ENCODE measurements at regions not wholly inside any gene's neighbourhood (a gene's known extent, or its start where the extent isn't known, plus 50 kb on each side); places are given as distances from the start of the nearest gene placed in this dataset.
"Not testable (repeated sequence)": the region's sequence is repeated elsewhere in the genome, so short reads cannot be mapped to it uniquely, and the experiment has no call there.

DNA sequence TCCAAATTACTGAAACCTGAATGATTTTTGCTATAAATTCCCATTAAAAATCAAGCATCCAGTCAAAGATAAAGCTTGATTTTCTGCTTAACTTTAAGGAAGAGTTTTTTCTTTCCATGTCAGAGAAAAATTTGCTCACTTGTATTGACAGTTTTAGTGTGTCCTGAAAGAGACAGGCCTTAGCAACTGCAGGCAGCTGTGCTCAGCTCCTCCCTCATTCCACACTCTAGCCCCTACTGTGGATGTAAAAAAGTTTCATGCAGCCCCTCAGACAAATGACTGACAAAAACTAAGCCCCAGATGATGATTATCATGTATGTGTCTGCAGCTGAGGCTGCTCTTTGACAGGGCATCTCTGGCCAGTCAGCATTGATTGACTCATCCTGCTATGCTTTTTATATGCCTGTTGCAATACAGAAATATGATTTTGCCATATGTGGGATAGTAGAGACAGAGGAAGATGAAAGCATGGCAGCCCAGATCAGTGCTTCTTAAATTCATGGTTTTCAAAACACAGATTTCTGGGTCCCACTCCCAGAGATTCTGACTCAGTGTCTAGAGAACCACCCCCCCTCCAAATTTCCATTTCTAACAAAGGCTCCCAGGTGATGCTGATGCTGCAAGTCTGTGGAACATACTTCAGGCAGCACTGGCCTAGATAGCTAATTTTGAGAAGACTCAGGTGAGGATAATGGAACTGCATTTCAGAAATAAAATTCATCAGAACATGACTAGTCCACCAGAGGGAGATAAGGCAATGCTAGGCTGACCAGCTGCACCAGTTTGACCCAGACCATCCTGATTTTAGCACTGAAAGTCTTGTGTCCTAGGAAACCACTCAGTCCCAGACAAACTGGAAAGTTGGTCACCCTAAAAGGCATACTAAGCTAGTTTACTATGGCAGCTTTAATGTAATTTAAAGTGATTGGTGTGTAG is 298.7 kb upstream of the KCNN2 start:
- no peak for DNase-seq
- intact Hi-C loops (cut with DNase I): no loop called here
- ATAC-seq (ENCODE audit: poor library complexity): no peak

- intact Hi-C loops (cut with DNase I): no loop called here
- ATAC-seq (ENCODE audit: poor library complexity): no peak
- DNase-seq: no peak
Measured at GRCh38 chr5:114065912-114066311, 296.0 kb upstream of the KCNN2 start.

DNA sequence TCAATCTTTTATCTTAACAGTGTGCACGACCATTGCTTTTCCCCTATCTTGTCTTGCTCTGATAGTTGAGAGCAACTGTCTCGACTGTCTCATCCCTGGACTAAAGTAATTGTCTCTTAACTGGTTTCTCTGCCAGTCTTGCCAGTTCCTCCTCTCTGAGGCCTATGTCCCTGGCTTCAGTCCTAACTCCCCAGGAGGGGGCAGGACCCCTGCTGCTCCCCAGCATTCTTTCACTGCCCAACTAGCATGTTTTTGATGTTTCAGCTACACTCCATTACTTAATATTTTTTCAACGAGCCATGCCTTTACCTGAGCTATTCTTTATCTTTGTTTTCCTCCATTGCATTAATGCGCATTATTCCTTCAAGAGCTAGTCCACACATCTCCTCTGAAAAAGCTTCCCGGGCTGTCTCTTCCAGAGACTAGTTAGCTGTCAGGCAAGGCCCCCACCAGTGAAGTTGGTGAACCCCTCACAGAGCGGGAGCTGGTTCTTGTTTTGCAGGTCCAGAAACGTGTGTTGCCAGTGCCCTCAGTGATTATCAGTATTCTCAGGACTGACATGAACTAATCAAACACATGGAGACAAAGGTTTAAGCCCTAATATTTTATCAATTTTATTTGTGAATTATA is 291.7 kb upstream of the KCNN2 start:
- DNase-seq (no peak), ATAC-seq (ENCODE audit: poor library complexity) (no peak)
- intact Hi-C loops (cut with DNase I): no loop called here

GRCh38 chr5:114089259-114089658 is 272.6 kb upstream of the KCNN2 start:
- peak; percentile 31 for ATAC-seq (ENCODE audit: poor library complexity)
- DNase-seq: no peak
- intact Hi-C loops (cut with DNase I): no loop called here

- intact Hi-C loops (cut with DNase I): loop anchor here (5.0 to 10.0 kb wide), 2 partner anchors 207 to 350 kb away; no protein-coding TSS in a partner anchor
- DNase-seq (no peak), ATAC-seq (ENCODE audit: poor library complexity) (no peak)
Measured at GRCh38 chr5:114097570-114097969, 264.3 kb upstream of the KCNN2 start.

GRCh38 chr5:114099161-114099560 is 262.7 kb upstream of the KCNN2 start:
- no peak for ATAC-seq (ENCODE audit: poor library complexity)
- intact Hi-C loops (cut with DNase I): loop anchor here (5.0 to 10.0 kb wide), 2 partner anchors 206 to 348 kb away; no protein-coding TSS in a partner anchor
- DNase-seq: no peak

- intact Hi-C loops (cut with DNase I): no loop called here
- ATAC-seq (ENCODE audit: poor library complexity) (no peak), DNase-seq (no peak)
Measured at GRCh38 chr5:114101153-114101552, 260.7 kb upstream of the KCNN2 start.

DNA sequence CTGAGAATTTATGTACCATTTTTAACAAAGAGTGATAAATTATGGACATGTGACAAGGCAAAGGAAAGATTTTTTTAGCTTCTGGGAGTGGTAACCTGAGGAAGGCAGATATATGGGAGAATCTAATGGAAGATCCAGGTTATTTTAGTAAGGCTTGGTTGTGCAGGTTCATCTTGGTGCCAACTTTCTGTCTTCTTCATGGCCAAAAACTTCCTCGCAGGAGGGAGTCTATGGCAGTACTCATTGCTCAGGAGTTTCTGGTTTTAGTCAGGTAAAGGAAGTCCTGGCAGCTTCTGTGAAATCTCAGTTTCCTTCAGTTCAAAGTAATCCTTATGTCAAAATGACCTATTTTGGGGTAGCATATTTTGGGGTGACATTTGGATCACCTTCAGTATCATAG is 248.3 kb upstream of the KCNN2 start:
- no peak for ATAC-seq (ENCODE audit: poor library complexity)
- intact Hi-C loops (cut with DNase I): no loop called here
- DNase-seq: no peak

DNA sequence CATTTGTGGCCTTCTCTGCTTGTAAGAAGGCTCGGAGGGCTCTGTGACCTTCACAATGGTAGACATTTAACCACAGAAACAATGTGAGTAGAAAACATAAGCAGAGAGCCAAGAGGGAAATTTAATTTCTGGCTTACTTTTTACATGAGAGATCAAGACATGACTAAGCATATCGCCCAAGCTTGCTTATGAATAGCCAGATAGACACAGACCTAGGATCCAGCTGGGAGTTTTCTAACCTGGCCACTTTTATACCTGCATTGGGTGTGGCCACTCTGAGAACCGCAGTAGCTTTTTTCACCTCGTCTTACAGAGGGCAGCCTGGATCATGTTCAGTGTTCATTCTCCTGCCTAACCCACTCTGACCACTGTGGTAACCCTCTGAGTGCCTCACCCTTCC is 244.9 kb upstream of the KCNN2 start:
- ATAC-seq (ENCODE audit: poor library complexity) (no peak), DNase-seq (no peak)
- intact Hi-C loops (cut with DNase I): no loop called here

GRCh38 chr5:114118511-114118910 is 243.4 kb upstream of the KCNN2 start:
- intact Hi-C loops (cut with DNase I): no loop called here
- DNase-seq (no peak), ATAC-seq (ENCODE audit: poor library complexity) (no peak)

GRCh38 chr5:114120166-114120565 is 241.7 kb upstream of the KCNN2 start:
- no peak for ATAC-seq (ENCODE audit: poor library complexity)
- DNase-seq: no peak
- intact Hi-C loops (cut with DNase I): no loop called here

DNA sequence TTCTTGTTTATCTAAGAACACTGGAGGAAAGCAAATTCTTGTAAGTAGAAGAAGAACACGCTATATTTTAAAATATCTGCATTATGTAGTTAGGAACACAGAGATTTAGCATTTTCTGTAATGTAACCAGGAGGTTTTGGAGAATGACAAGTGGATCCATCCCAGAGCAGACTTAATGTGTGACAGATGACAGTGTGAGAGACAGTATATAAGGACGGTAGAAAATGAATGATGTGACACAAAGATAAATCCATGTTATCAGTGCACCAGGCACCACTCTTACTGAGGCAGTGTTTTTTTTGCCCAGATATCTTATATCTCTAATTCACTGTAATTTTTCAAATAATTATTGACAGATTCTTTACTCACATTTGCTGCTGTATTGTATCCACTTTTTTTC is 239.0 kb upstream of the KCNN2 start:
- no peak for DNase-seq
- no peak for ATAC-seq (ENCODE audit: poor library complexity)
- intact Hi-C loops (cut with DNase I): no loop called here

GRCh38 chr5:114123654-114124053 is 238.2 kb upstream of the KCNN2 start:
- intact Hi-C loops (cut with DNase I): no loop called here
- ATAC-seq (ENCODE audit: poor library complexity): no peak

GRCh38 chr5:114146398-114146797 is 215.5 kb upstream of the KCNN2 start:
- intact Hi-C loops (cut with DNase I): no loop called here
- DNase-seq (no peak), ATAC-seq (ENCODE audit: poor library complexity) (no peak)

More at GRCh38 chr5:114123654-114124053, 238.2 kb upstream of the KCNN2 start:
- DNase-seq: no peak

- DNase-seq: no peak
- ATAC-seq (ENCODE audit: poor library complexity): no peak
- intact Hi-C loops (cut with DNase I): no loop called here
Measured at GRCh38 chr5:114148253-114148652, 213.6 kb upstream of the KCNN2 start.

DNA sequence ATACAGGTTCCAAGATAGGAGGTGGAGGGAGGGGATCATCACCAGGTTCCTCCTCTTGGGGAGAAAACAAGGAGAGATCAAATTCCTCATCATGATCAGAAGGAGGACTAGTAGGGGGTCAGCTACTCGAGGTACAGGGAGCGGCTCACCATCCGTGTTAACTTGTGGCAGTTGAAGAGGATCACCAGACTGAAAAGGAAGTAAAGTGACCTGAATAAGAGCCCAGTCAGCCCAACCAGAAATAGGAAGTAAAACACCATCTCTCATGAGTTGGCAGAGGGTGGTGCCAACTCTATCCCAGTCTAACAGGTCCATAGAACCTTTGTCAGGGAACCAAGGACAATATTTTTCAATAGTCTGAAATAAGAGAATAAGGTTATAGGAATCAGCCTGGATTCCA is 213.1 kb upstream of the KCNN2 start:
- ATAC-seq (ENCODE audit: poor library complexity); intact Hi-C loops (cut with DNase I); DNase-seq: not testable (repeated sequence)

GRCh38 chr5:114152656-114153360 is 209.1 kb upstream of the KCNN2 start:
- intact Hi-C loops (cut with DNase I): no loop called here
- DNase-seq: no peak
- no peak for ATAC-seq (ENCODE audit: poor library complexity)

- ATAC-seq (ENCODE audit: poor library complexity) (no peak), DNase-seq (no peak)
- intact Hi-C loops (cut with DNase I): no loop called here
Measured at GRCh38 chr5:114153392-114153791, 208.5 kb upstream of the KCNN2 start.

GRCh38 chr5:114153833-114154232 is 208.0 kb upstream of the KCNN2 start:
- ATAC-seq (ENCODE audit: poor library complexity) (no peak), DNase-seq (no peak)
- intact Hi-C loops (cut with DNase I): no loop called here

Measured in Right ventricle myocardium superior (tissue), 1 donor.